HG03521 (cell line): ENCODE measurements at regions not wholly inside any gene's neighbourhood (a gene's known extent, or its start where the extent isn't known, plus 50 kb on each side); places are given as distances from the start of the nearest gene placed in this dataset.
"Not testable (repeated sequence)": the region's sequence is repeated elsewhere in the genome, so short reads cannot be mapped to it uniquely, and the experiment has no call there.

Source experiments
- ATAC-seq: cut with Tn5 transposase; IDR thresholded peaks from one replicate; pipeline ENCODE4 v1.9.1; 2021; ENCODE audit warnings: mild to moderate bottlenecking, moderate library complexity; ENCODE audit not compliant: unreplicated experiment

GRCh38 chr4:148961526-148961925 is 519.3 kb upstream of the NR3C2 start:
- ATAC-seq = no peak

- ATAC-seq = no peak
These were observed 516.1 kb upstream of the NR3C2 start for GRCh38 chr4:148958317-148958716.

GRCh38 chr4:148955564-148956297 is 513.5 kb upstream of the NR3C2 start:
- ATAC-seq = no peak

GRCh38 chr4:148954011-148954749 is 512.0 kb upstream of the NR3C2 start:
- ATAC-seq = no peak

- no peak for ATAC-seq
These were observed 509.1 kb upstream of the NR3C2 start for GRCh38 chr4:148951346-148951745.

GRCh38 chr4:148946271-148946670 is 504.1 kb upstream of the NR3C2 start:
- ATAC-seq = no peak

- ATAC-seq = no peak
These were observed 502.6 kb upstream of the NR3C2 start for GRCh38 chr4:148944839-148945219.

- no peak for ATAC-seq
These were observed 502.1 kb upstream of the NR3C2 start for GRCh38 chr4:148944136-148944838.

GRCh38 chr4:148934926-148935578 is 492.8 kb upstream of the NR3C2 start:
- no peak for ATAC-seq

GRCh38 chr4:148926276-148927260 is 484.4 kb upstream of the NR3C2 start:
- ATAC-seq = no peak

GRCh38 chr4:148923881-148924280 is 481.7 kb upstream of the NR3C2 start:
- ATAC-seq = no peak

GRCh38 chr4:148922497-148922896 is 480.3 kb upstream of the NR3C2 start:
- no peak for ATAC-seq

- ATAC-seq = no peak
These were observed 472.5 kb upstream of the NR3C2 start for GRCh38 chr4:148914734-148915133.

- no peak for ATAC-seq
These were observed 472.1 kb upstream of the NR3C2 start for GRCh38 chr4:148914301-148914700.

GRCh38 chr4:148903388-148903787 is 461.2 kb upstream of the NR3C2 start:
- ATAC-seq = no peak

GRCh38 chr4:148901075-148901705 is 459.0 kb upstream of the NR3C2 start:
- no peak for ATAC-seq

- ATAC-seq = not testable (repeated sequence)
These were observed 455.9 kb upstream of the NR3C2 start for GRCh38 chr4:148898139-148898538.

- ATAC-seq = no peak
These were observed 450.9 kb upstream of the NR3C2 start for GRCh38 chr4:148893095-148893494.

- no peak for ATAC-seq
These were observed 441.7 kb upstream of the NR3C2 start for GRCh38 chr4:148883891-148884290.

GRCh38 chr4:148883435-148883834 is 441.2 kb upstream of the NR3C2 start:
- no peak for ATAC-seq
